ENCODE measurements at regions not wholly inside any gene's neighbourhood (a gene's known extent, or its start where the extent isn't known, plus 50 kb on each side); places are given as distances from the start of the nearest gene placed in this dataset.

DNA sequence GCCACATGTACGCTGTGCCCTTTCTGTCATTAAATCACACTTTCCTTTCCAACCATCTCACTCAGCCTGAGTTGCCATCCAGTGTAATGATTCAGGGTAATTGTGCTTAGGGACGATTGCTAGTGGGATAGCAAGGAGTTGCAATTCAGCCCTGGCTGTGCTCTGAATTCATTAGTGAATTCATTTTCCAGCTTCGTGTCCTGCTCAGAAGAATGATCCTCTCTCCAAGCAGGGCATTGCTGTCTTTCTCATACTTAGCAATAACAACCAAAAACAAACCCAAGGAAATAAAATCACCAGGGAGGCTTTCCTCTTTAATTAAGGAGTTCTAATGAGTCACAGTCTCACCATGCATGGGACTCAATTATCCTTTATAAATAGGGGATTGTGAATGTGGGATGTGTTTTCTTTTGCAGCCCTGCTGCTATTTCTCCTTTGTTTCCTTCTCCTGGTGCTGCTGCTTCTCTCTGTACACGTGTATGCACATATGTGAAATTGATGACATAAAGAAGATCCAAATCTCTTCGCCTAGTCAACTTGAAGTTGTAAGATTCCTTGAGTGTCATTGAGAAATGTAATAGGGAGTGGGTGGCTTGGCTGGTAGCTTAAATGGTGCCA is 167.0 kb downstream of the TSEN15 start:
- no peak for DNase-seq (ENCODE audit: insufficient read length, low spot score)
- no peak for FAIRE-seq
- TF ChIP-seq, protein P1, sequence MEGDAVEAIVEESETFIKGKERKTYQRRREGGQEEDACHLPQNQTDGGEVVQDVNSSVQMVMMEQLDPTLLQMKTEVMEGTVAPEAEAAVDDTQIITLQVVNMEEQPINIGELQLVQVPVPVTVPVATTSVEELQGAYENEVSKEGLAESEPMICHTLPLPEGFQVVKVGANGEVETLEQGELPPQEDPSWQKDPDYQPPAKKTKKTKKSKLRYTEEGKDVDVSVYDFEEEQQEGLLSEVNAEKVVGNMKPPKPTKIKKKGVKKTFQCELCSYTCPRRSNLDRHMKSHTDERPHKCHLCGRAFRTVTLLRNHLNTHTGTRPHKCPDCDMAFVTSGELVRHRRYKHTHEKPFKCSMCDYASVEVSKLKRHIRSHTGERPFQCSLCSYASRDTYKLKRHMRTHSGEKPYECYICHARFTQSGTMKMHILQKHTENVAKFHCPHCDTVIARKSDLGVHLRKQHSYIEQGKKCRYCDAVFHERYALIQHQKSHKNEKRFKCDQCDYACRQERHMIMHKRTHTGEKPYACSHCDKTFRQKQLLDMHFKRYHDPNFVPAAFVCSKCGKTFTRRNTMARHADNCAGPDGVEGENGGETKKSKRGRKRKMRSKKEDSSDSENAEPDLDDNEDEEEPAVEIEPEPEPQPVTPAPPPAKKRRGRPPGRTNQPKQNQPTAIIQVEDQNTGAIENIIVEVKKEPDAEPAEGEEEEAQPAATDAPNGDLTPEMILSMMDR (IDR thresholded peaks at IDR 0.05; ENCODE audit: insufficient read depth, missing control alignments) = no peak

DNA sequence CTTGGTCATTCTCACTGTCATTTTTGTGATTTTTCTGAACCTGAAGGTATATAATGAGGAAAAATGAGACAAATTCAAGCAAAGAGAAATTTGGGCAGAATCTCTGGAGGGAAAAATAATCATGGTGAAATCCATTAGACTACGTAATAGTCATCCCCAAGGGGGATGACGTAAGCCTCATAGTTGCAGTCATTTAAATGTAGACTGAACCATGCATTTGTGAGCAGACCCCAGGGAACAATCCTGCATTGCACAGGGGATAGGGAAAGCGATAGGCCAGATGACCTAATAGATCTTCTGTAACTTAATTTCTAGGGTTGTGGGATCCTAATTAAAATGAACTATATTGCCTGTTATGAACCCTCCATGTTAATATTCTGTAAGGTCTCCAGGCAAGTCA is 167.4 kb upstream of the C1orf21 start:
- no peak for DNase-seq (ENCODE audit: insufficient read length, low spot score)
- TF ChIP-seq, protein P1 (IDR thresholded peaks at IDR 0.05; ENCODE audit: insufficient read depth, missing control alignments) = no peak
- no peak for FAIRE-seq

DNA sequence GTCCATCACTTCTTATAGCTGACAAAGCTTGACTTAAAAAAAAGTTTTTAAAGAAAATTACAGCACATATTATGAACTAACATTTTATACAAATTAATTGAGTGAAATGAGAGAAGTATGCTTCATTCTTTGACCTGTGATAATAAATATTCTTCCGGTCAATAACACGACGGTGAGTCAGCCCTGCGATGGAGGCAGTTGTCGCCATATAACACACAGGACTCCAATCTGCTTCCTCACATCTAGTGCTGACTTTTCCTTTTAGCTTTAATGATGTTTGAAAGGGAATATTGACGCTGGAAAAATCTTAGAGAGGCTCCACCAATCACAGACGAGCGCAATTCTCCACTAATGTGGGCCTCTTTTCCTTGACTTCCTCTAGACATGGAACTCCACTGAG is 166.9 kb upstream of the C1orf21 start:
- FAIRE-seq = no peak
- DNase-seq (ENCODE audit: insufficient read length, low spot score) = no peak
- TF ChIP-seq, protein P1 (IDR thresholded peaks at IDR 0.05; ENCODE audit: insufficient read depth, missing control alignments) = no peak

DNA sequence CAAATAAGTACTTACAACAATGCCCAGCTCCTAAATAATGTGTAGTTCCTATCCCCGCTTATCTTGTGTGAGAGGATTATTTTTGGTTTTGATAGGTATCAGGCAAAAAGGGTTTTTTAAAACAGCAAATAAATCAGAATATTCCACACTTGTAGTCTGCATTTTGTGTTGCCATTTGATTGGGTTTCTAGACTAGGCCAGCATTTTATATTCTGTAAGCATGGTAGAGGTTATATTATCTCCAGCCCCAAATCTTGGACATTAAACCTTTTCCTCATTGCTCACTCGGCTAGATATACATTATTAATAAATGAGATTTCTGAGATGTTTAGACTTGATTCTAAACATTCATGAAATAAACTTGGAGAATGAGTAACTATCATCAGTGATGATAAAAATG is 165.7 kb upstream of the C1orf21 start:
- TF ChIP-seq, protein P1 (IDR thresholded peaks at IDR 0.05; ENCODE audit: insufficient read depth, missing control alignments) = no peak
- FAIRE-seq = no peak
- DNase-seq (ENCODE audit: insufficient read length, low spot score) = no peak

DNA sequence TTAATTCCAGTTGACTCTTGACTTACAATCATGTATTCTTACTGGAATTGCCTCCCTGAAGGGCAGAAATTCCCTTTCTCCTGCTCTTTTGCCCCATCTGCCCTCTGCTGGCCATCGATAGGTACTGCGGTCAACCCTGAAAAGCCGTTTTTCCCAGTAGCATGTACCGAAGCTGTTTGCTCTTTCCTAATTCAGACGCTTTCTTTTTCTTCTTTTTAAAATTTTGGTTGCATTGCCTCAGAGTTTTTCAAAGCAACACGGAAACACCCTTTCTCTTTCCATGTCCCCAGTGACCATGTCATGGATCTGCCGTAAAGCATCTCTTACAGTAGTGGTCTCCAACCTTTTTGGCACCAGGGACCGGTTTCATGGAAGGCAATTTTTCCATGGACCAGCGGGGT is 164.2 kb upstream of the C1orf21 start:
- DNase-seq (ENCODE audit: insufficient read length, low spot score) = peak; percentile 45
- peak; percentile 6 for FAIRE-seq
- TF ChIP-seq, protein P1 (IDR thresholded peaks at IDR 0.05; ENCODE audit: insufficient read depth, missing control alignments) = peak; percentile 98

DNA sequence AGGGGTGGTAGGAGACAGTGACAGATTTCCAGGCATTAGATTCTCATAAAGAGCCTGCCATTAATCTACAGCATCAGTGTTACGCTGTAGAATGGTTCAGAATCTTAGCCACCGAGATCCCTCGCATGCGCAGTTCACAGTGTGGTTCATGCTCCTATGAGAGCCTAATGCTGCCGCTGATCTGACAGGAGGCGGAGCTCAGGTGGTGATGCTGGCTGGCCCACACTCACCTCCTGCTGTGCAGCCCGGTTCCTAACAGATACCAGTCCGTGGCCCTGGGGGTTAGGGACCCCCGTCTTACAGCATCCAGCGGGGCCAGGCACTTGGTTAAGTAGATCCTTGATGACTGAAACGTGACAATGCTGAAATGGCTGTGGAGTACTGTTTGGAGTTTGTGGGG is 163.6 kb upstream of the C1orf21 start:
- no peak for FAIRE-seq
- TF ChIP-seq, protein P1 (IDR thresholded peaks at IDR 0.05; ENCODE audit: insufficient read depth, missing control alignments) = no peak
- DNase-seq (ENCODE audit: insufficient read length, low spot score) = no peak

DNA sequence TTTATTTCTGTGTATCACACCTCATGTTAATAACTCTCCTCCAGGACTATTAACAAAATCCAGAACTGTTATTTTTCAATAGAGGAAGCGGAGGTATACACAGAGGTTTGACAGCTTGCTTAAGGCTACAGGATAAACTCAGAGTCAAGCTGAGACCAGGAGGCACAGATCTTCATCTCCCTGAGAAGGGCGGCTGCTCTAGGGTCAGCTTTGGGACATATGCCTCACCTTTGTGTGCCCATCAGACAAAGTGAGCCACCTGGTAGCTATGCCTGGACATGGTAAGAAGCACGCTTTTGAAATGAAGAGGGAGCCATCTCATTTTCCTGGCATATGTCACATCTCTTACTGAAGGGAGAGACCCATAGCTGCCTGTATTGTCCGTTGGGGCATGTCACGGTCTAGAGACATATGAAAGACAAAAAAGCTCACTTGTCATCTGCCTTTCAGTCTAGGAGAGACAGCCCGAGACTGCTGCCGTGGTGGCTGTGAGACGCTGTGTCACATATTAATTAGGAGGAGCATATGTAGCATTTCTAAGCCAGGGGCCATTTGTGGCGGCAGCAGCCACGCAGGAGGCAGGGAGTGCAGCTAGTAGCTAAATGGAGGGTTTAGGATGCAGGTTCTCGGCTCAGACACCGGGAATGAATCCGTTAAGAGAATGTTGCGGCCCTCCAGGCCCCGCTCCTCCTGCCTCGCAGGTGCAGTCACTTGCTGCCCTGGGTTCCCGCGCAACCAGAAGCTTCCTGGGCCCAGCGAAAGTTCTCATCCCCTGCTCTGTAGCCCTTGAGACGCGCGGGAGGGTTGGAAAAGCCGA is 161.3 kb upstream of the C1orf21 start:
- TF ChIP-seq, protein P1 (IDR thresholded peaks at IDR 0.05; ENCODE audit: insufficient read depth, missing control alignments) = no peak
- FAIRE-seq (no peak), DNase-seq (ENCODE audit: insufficient read length, low spot score) (no peak)
